Natural killer cell (primary cell): ENCODE measurements at regions not wholly inside any gene's neighbourhood (a gene's known extent, or its start where the extent isn't known, plus 50 kb on each side); places are given as distances from the start of the nearest gene placed in this dataset.

Source experiments
- ATAC-seq, 3 donors: fragments of 150-1000 bp in 2 of 3; fragments of 200-7000 bp in 1 of 3; cut with Tn5 transposase; 1 replicate in 1 of 3; 2 replicates in 2 of 3; pipeline ENCODE4 v1.10.0; 2021; ENCODE audit warnings: mild to moderate bottlenecking in 2 of 3, moderate library complexity in 2 of 3
- DNase-seq, 2 donors: peaks; one replicate each; pipeline versions ENCODE4 v3.0.0 to v3.0.0-alpha.2; 2013 to 2021; ENCODE audit warnings: mixed read lengths in 1 of 2
- H3K27ac ChIP-seq: one replicate; pipeline ENCODE4 v1.5.1; 2013; ENCODE audit warnings: mild to moderate bottlenecking, low read length
- H3K27me3 ChIP-seq: one replicate; pipeline ENCODE4 v1.6.1; 2013; ENCODE audit warnings: low read length; ENCODE audit not compliant: control insufficient read depth, insufficient read depth
- H3K36me3 ChIP-seq: one replicate; pipeline ENCODE4 v1.6.1; 2013; ENCODE audit warnings: low read length; ENCODE audit not compliant: control insufficient read depth, insufficient read depth
- H3K4me1 ChIP-seq: one replicate; pipeline ENCODE4 v1.6.1; 2013; ENCODE audit warnings: low read length; ENCODE audit not compliant: control insufficient read depth, insufficient read depth
- H3K4me3 ChIP-seq: one replicate; pipeline ENCODE4 v1.5.1; 2013; ENCODE audit warnings: low read length
- H3K9me3 ChIP-seq: one replicate; pipeline ENCODE4 v1.6.1; 2013; ENCODE audit warnings: low read length; ENCODE audit not compliant: control insufficient read depth, insufficient read depth
- H3K27ac Mint-ChIP-seq, 2 donors: one replicate each; pipeline ENCODE4 v1.8.0; 2022; ENCODE audit warnings: mild to moderate bottlenecking in 2 of 2, mixed read lengths in 2 of 2, moderate library complexity in 1 of 2
- H3K27me3 Mint-ChIP-seq, 2 donors: one replicate each; pipeline ENCODE4 v1.8.0; 2022; ENCODE audit warnings: low read depth in 2 of 2, mixed read lengths in 2 of 2
- H3K36me3 Mint-ChIP-seq: one replicate; pipeline ENCODE4 v1.8.0; 2022; ENCODE audit warnings: mixed read lengths
- H3K4me1 Mint-ChIP-seq, 2 donors: one replicate each; pipeline ENCODE4 v1.8.0; 2022; ENCODE audit warnings: mixed read lengths in 2 of 2
- H3K4me3 Mint-ChIP-seq: one replicate; pipeline ENCODE4 v1.8.0; 2022; ENCODE audit warnings: mild to moderate bottlenecking, moderate library complexity, mixed read lengths
- H3K9me3 Mint-ChIP-seq, 2 donors: one replicate each; pipeline ENCODE4 v1.8.0; 2022; ENCODE audit warnings: mixed read lengths in 2 of 2
- CTCF ChIP-seq: fragments of 200-600 bp; IDR thresholded peaks from one replicate; pipeline ENCODE4 v1.8.0; 2022; ENCODE audit warnings: antibody characterized with exemption
- WGBS: methylation state at CpG from one replicate; pipeline ENCODE4 v1.1.7; 2013; ENCODE audit warnings: missing lambda C conversion rate; ENCODE audit not compliant: insufficient coverage; 5-methylcytosine and 5-hydroxymethylcytosine counted together
- intact Hi-C: fragments of 100-400 bp; cut with micrococcal nuclease; formaldehyde crosslinking; loops from one replicate; pipeline ENCODE4 v1.14.2; 2022

- WGBS: 91% methylated on average over 3 of the region's 3 CpGs
- Histone ChIP-seq H3K27ac (no peak overlapping the region), H3K27me3 (no peaks in the 10 kb centered on the region), H3K36me3 (no peaks in the 10 kb centered on the region), H3K9me3 (no peaks in the 10 kb centered on the region), H3K4me1 (no peaks in the 10 kb centered on the region), H3K4me3 (no peak overlapping the region)
- Mint-ChIP-seq H3K36me3 (no peaks in the 10 kb centered on the region), H3K4me3 (no peak overlapping the region), H3K9me3 (peaks cover 6 to 12% of the 10 kb centered on the region in 2 donors), H3K4me1 (no peaks in the 10 kb centered on the region), H3K27me3 (no peaks in the 10 kb centered on the region), H3K27ac (no peak overlapping the region)
- DNase-seq: no peak
- intact Hi-C loops: no loop called here
- ATAC-seq: no peak
- TF ChIP-seq CTCF: no peak
Measured at GRCh38 chr6:141624301-141624700, 508.4 kb upstream of the GJE1 start.

- no peaks in the 10 kb centered on the region for H3K4me1 Mint-ChIP-seq
- no peaks in the 10 kb centered on the region for H3K27me3 Mint-ChIP-seq
- Histone ChIP-seq H3K9me3 (no peaks in the 10 kb centered on the region), H3K4me1 (no peaks in the 10 kb centered on the region), H3K27me3 (no peaks in the 10 kb centered on the region), H3K27ac (no peak overlapping the region), H3K36me3 (no peaks in the 10 kb centered on the region), H3K4me3 (no peak overlapping the region)
- H3K27ac Mint-ChIP-seq: no peak overlapping the region
- no peaks in the 10 kb centered on the region for H3K9me3 Mint-ChIP-seq
- ATAC-seq (no peak), DNase-seq (no peak)
- intact Hi-C loops: no loop called here
- no peak overlapping the region for H3K4me3 Mint-ChIP-seq
- no peak for TF ChIP-seq CTCF
- no peaks in the 10 kb centered on the region for H3K36me3 Mint-ChIP-seq
- WGBS: 97% methylated on average over 31 of the region's 31 CpGs
Measured at GRCh38 chr6:141618180-141618581, 514.5 kb upstream of the GJE1 start.

- Mint-ChIP-seq H3K4me1 (no peaks in the 10 kb centered on the region), H3K27me3 (no peaks in the 10 kb centered on the region), H3K9me3 (peaks cover 6 to 9% of the 10 kb centered on the region in 2 donors), H3K4me3 (no peak overlapping the region), H3K27ac (no peak overlapping the region), H3K36me3 (peaks cover 9% of the 10 kb centered on the region)
- Histone ChIP-seq H3K27ac (no peak overlapping the region), H3K36me3 (no peaks in the 10 kb centered on the region), H3K9me3 (peaks cover 7% of the 10 kb centered on the region), H3K4me1 (no peaks in the 10 kb centered on the region), H3K4me3 (no peak overlapping the region), H3K27me3 (no peaks in the 10 kb centered on the region)
- intact Hi-C loops: no loop called here
- no peak for DNase-seq
- WGBS: 69% methylated on average over 5 of the region's 5 CpGs
- ATAC-seq: no peak
- no peak for TF ChIP-seq CTCF
Measured at GRCh38 chr6:141610741-141611140, 522.0 kb upstream of the GJE1 start.

GRCh38 chr6:141607956-141608355, 524.8 kb upstream of the GJE1 start:
- intact Hi-C loops: no loop called here
- no peak for ATAC-seq

More at GRCh38 chr6:141607956-141608355, 524.8 kb upstream of the GJE1 start:
- Mint-ChIP-seq H3K4me1 (no peaks in the 10 kb centered on the region), H3K4me3 (no peak overlapping the region), H3K27ac (no peak overlapping the region), H3K36me3 (peaks cover 9% of the 10 kb centered on the region), H3K27me3 (no peaks in the 10 kb centered on the region), H3K9me3 (peaks cover 8 to 12% of the 10 kb centered on the region in 2 donors)
- no peak overlapping the region for H3K27ac ChIP-seq
- peaks cover 7% of the 10 kb centered on the region for H3K9me3 ChIP-seq
- no peak overlapping the region for H3K4me3 ChIP-seq
- no peaks in the 10 kb centered on the region for H3K27me3 ChIP-seq
- no peak for DNase-seq
- TF ChIP-seq CTCF: no peak
- H3K36me3 ChIP-seq: no peaks in the 10 kb centered on the region
- no peaks in the 10 kb centered on the region for H3K4me1 ChIP-seq
- 90% methylated on average over 3 of the region's 3 CpGs for WGBS
